ENCODE measurements at regions not wholly inside any gene's neighbourhood (a gene's known extent, or its start where the extent isn't known, plus 50 kb on each side); places are given as distances from the start of the nearest gene placed in this dataset.

GRCh38 chr18:1907470-1908206 is 663.7 kb downstream of the METTL4 start:
- Histone ChIP-seq H3K9ac (ENCODE audit: insufficient read length) (no peak overlapping the region), H3K36me3 (ENCODE audit: insufficient read depth, low read length) (no peaks in the 10 kb centered on the region), H3K9me3 (ENCODE audit: low read depth, low read length) (no peaks in the 10 kb centered on the region), H3K27ac (no peak overlapping the region), H3K4me3 (no peak overlapping the region)
- TF ChIP-seq EZH2 (IDR thresholded peaks at IDR 0.05): no peak
- no peak for TF ChIP-seq POLR2AphosphoS5 (IDR thresholded peaks at IDR 0.05; ENCODE audit: borderline replicate concordance, low read depth, low read length)
- no peak for TF ChIP-seq FOXP2 (optimal IDR thresholded peaks at IDR 0.05; ENCODE audit: control extremely low read depth, extremely low read length, insufficient read depth)
- DNase-seq (ENCODE audit: low read depth, low spot score): no peak

GRCh38 chr18:1914489-1914888 is 656.8 kb downstream of the METTL4 start:
- TF ChIP-seq EZH2 (IDR thresholded peaks at IDR 0.05) (no peak), FOXP2 (optimal IDR thresholded peaks at IDR 0.05; ENCODE audit: control extremely low read depth, extremely low read length, insufficient read depth) (no peak), POLR2AphosphoS5 (IDR thresholded peaks at IDR 0.05; ENCODE audit: borderline replicate concordance, low read depth, low read length) (no peak)
- H3K4me3 ChIP-seq: no peak overlapping the region
- no peak overlapping the region for H3K27ac ChIP-seq
- no peak for DNase-seq (ENCODE audit: low read depth, low spot score)
- no peaks in the 10 kb centered on the region for H3K9me3 ChIP-seq (ENCODE audit: low read depth, low read length)
- no peaks in the 10 kb centered on the region for H3K36me3 ChIP-seq (ENCODE audit: insufficient read depth, low read length)
- no peak overlapping the region for H3K9ac ChIP-seq (ENCODE audit: insufficient read length)

- no peaks in the 10 kb centered on the region for H3K36me3 ChIP-seq (ENCODE audit: insufficient read depth, low read length)
- no peak for TF ChIP-seq EZH2 (IDR thresholded peaks at IDR 0.05)
- TF ChIP-seq FOXP2 (optimal IDR thresholded peaks at IDR 0.05; ENCODE audit: control extremely low read depth, extremely low read length, insufficient read depth): no peak
- TF ChIP-seq POLR2AphosphoS5 (IDR thresholded peaks at IDR 0.05; ENCODE audit: borderline replicate concordance, low read depth, low read length): no peak
- no peak overlapping the region for H3K4me3 ChIP-seq
- DNase-seq (ENCODE audit: low read depth, low spot score): no peak
- no peak overlapping the region for H3K9ac ChIP-seq (ENCODE audit: insufficient read length)
- H3K9me3 ChIP-seq (ENCODE audit: low read depth, low read length): no peaks in the 10 kb centered on the region
- H3K27ac ChIP-seq: no peak overlapping the region
Observed at GRCh38 chr18:1916869-1917523, 654.3 kb downstream of the METTL4 start.

- TF ChIP-seq FOXP2 (optimal IDR thresholded peaks at IDR 0.05; ENCODE audit: control extremely low read depth, extremely low read length, insufficient read depth) (no peak), EZH2 (IDR thresholded peaks at IDR 0.05) (no peak)
- H3K27ac ChIP-seq: no peak overlapping the region
- no peaks in the 10 kb centered on the region for H3K9me3 ChIP-seq (ENCODE audit: low read depth, low read length)
- no peak overlapping the region for H3K4me3 ChIP-seq
- no peak overlapping the region for H3K9ac ChIP-seq (ENCODE audit: insufficient read length)
- DNase-seq (ENCODE audit: low read depth, low spot score): no peak
- no peaks in the 10 kb centered on the region for H3K36me3 ChIP-seq (ENCODE audit: insufficient read depth, low read length)
Observed at GRCh38 chr18:1917569-1917968, 653.7 kb downstream of the METTL4 start.

GRCh38 chr18:1922066-1922465 is 649.2 kb downstream of the METTL4 start:
- no peak for DNase-seq (ENCODE audit: low read depth, low spot score)
- Histone ChIP-seq H3K4me3 (no peak overlapping the region), H3K36me3 (ENCODE audit: insufficient read depth, low read length) (no peaks in the 10 kb centered on the region), H3K27ac (no peak overlapping the region), H3K9ac (ENCODE audit: insufficient read length) (no peak overlapping the region), H3K9me3 (ENCODE audit: low read depth, low read length) (no peaks in the 10 kb centered on the region)
- no peak for TF ChIP-seq POLR2AphosphoS5 (IDR thresholded peaks at IDR 0.05; ENCODE audit: borderline replicate concordance, low read depth, low read length)
- no peak for TF ChIP-seq FOXP2 (optimal IDR thresholded peaks at IDR 0.05; ENCODE audit: control extremely low read depth, extremely low read length, insufficient read depth)
- no peak for TF ChIP-seq EZH2 (IDR thresholded peaks at IDR 0.05)

- H3K27ac ChIP-seq: no peak overlapping the region
- H3K9me3 ChIP-seq (ENCODE audit: low read depth, low read length): no peaks in the 10 kb centered on the region
- H3K4me3 ChIP-seq: no peak overlapping the region
- no peak overlapping the region for H3K9ac ChIP-seq (ENCODE audit: insufficient read length)
- TF ChIP-seq POLR2AphosphoS5 (IDR thresholded peaks at IDR 0.05; ENCODE audit: borderline replicate concordance, low read depth, low read length): no peak
- no peak for TF ChIP-seq FOXP2 (optimal IDR thresholded peaks at IDR 0.05; ENCODE audit: control extremely low read depth, extremely low read length, insufficient read depth)
- no peak for TF ChIP-seq EZH2 (IDR thresholded peaks at IDR 0.05)
- DNase-seq (ENCODE audit: low read depth, low spot score): no peak
- H3K36me3 ChIP-seq (ENCODE audit: insufficient read depth, low read length): no peaks in the 10 kb centered on the region
Observed at GRCh38 chr18:1928711-1929110, 642.6 kb downstream of the METTL4 start.

GRCh38 chr18:1929720-1930119 is 641.6 kb downstream of the METTL4 start:
- H3K9me3 ChIP-seq (ENCODE audit: low read depth, low read length): no peaks in the 10 kb centered on the region

GRCh38 chr18:1930291-1931270 is 640.7 kb downstream of the METTL4 start:
- TF ChIP-seq POLR2AphosphoS5 (IDR thresholded peaks at IDR 0.05; ENCODE audit: borderline replicate concordance, low read depth, low read length) (no peak), EZH2 (IDR thresholded peaks at IDR 0.05) (no peak), FOXP2 (optimal IDR thresholded peaks at IDR 0.05; ENCODE audit: control extremely low read depth, extremely low read length, insufficient read depth) (no peak)
- H3K27ac ChIP-seq: no peak overlapping the region
- DNase-seq (ENCODE audit: low read depth, low spot score): no peak

More at GRCh38 chr18:1929720-1930119, 641.6 kb downstream of the METTL4 start:
- Histone ChIP-seq H3K27ac (no peak overlapping the region), H3K9ac (ENCODE audit: insufficient read length) (no peak overlapping the region), H3K36me3 (ENCODE audit: insufficient read depth, low read length) (no peaks in the 10 kb centered on the region), H3K4me3 (no peak overlapping the region)
- no peak for DNase-seq (ENCODE audit: low read depth, low spot score)
- TF ChIP-seq FOXP2 (optimal IDR thresholded peaks at IDR 0.05; ENCODE audit: control extremely low read depth, extremely low read length, insufficient read depth) (no peak), POLR2AphosphoS5 (IDR thresholded peaks at IDR 0.05; ENCODE audit: borderline replicate concordance, low read depth, low read length) (no peak), EZH2 (IDR thresholded peaks at IDR 0.05) (no peak)

More at GRCh38 chr18:1930291-1931270, 640.7 kb downstream of the METTL4 start:
- Histone ChIP-seq H3K36me3 (ENCODE audit: insufficient read depth, low read length) (no peaks in the 10 kb centered on the region), H3K4me3 (no peak overlapping the region), H3K9ac (ENCODE audit: insufficient read length) (no peak overlapping the region), H3K9me3 (ENCODE audit: low read depth, low read length) (no peaks in the 10 kb centered on the region)
